ENCODE measurements at regions not wholly inside any gene's neighbourhood (a gene's known extent, or its start where the extent isn't known, plus 50 kb on each side); places are given as distances from the start of the nearest gene placed in this dataset.

- TF ChIP-seq CTCF (IDR thresholded peaks at IDR 0.05) (no peak), POLR2A (IDR thresholded peaks at IDR 0.05) (no peak)
Measured at GRCh38 chrX:15167826-15168225, 102.1 kb downstream of the ASB9 start.

Measured in gastroesophageal sphincter (tissue), 3 donors.